HEK293 (cell line): ENCODE measurements at regions not wholly inside any gene's neighbourhood (a gene's known extent, or its start where the extent isn't known, plus 50 kb on each side); places are given as distances from the start of the nearest gene placed in this dataset.

ENCODE experiments used
- CTCF ChIA-PET: fragments of 350-600 bp; formaldehyde crosslinking; extraction: SDS; loops from one replicate; lab custom pipeline; 2021; ENCODE audit warnings: antibody characterized with exemption; lab: Yijun Ruan, JAX
- POLR2A ChIA-PET: fragments of 300-600 bp; formaldehyde crosslinking; extraction: SDS; loops from one replicate; lab custom pipeline; 2020; ENCODE audit warnings: antibody characterized with exemption, inconsistent platforms; lab: Yijun Ruan, JAX
- H3K27ac ChIP-seq: fragments of 200-500 bp; sonication (Bioruptor generic); 2 replicates; pipeline ENCODE4 v1.5.1; 2014; ENCODE audit warnings: low read depth, low read length, control low read depth, inconsistent platforms; ENCODE audit errors: extremely low read depth
- H3K36me3 ChIP-seq, 2 experiments: fragments of 200-500 bp in 1 of 2; sonication (Bioruptor generic) in 1 of 2; 1 replicate in 1 of 2; 2 replicates in 1 of 2; pipeline ENCODE4 v1.5.1; 2014 to 2017; ENCODE audit warnings: inconsistent platforms in 2 of 2, low read length in 2 of 2; ENCODE audit not compliant: control insufficient read depth in 2 of 2, insufficient read depth in 1 of 2
- H3K4me1 ChIP-seq: fragments of 200-500 bp; sonication (Bioruptor generic); 2 replicates; pipeline ENCODE4 v1.5.1; 2014; ENCODE audit warnings: mild to moderate bottlenecking, low read length, inconsistent platforms; ENCODE audit not compliant: control insufficient read depth, insufficient read depth
- H3K4me3 ChIP-seq: 2 replicates; pipeline ENCODE4 v1.5.1; 2011; ENCODE audit warnings: low read depth, mild to moderate bottlenecking, control low read depth, low read length, moderate library complexity
- H3K9me3 ChIP-seq: fragments of 200-500 bp; sonication (Bioruptor generic); 2 replicates; pipeline ENCODE4 v1.5.1; 2014; ENCODE audit warnings: low read depth, low read length, inconsistent platforms; ENCODE audit not compliant: control insufficient read depth, insufficient read depth
- KLF8 ChIP-seq: fragments of 450-650 bp; formaldehyde crosslinking; IDR thresholded peaks from 2 replicates; pipeline ENCODE4 v1.5.1; 2016; ENCODE audit warnings: missing biosample characterization, missing genetic modification characterization
- TCF7L2 ChIP-seq: IDR thresholded peaks from 2 replicates; pipeline ENCODE4 v1.6.1; 2011; ENCODE audit warnings: low read depth, mild to moderate bottlenecking, inconsistent platforms, low read length, moderate library complexity, borderline replicate concordance
- ZBTB7A ChIP-seq: fragments of 450-650 bp; formaldehyde crosslinking; IDR thresholded peaks from 2 replicates; pipeline ENCODE4 v1.5.1; 2016; ENCODE audit warnings: low read depth, missing biosample characterization, missing genetic modification characterization
- ZBTB8A ChIP-seq: fragments of 450-650 bp; formaldehyde crosslinking; IDR thresholded peaks from 2 replicates; pipeline ENCODE4 v1.5.1; 2016; ENCODE audit warnings: missing biosample characterization, missing genetic modification characterization
- ZNF112 ChIP-seq: fragments of 450-650 bp; formaldehyde crosslinking; IDR thresholded peaks from 2 replicates; pipeline ENCODE4 v1.5.0; 2017; ENCODE audit warnings: missing biosample characterization, missing genetic modification characterization
- ZNF114 ChIP-seq: fragments of 450-650 bp; formaldehyde crosslinking; IDR thresholded peaks from 2 replicates; pipeline ENCODE4 v1.5.0; 2017; ENCODE audit warnings: missing biosample characterization, missing genetic modification characterization
- ZNF2 ChIP-seq: fragments of 450-650 bp; formaldehyde crosslinking; IDR thresholded peaks from 2 replicates; pipeline ENCODE4 v1.5.1; 2016; ENCODE audit warnings: missing biosample characterization, missing genetic modification characterization
- ZNF324 ChIP-seq: fragments of 450-650 bp; formaldehyde crosslinking; IDR thresholded peaks from 2 replicates; pipeline ENCODE4 v1.5.1; 2016; ENCODE audit warnings: missing biosample characterization, missing genetic modification characterization
- ZNF548 ChIP-seq: fragments of 450-650 bp; formaldehyde crosslinking; IDR thresholded peaks from 2 replicates; pipeline ENCODE4 v1.5.1; 2016; ENCODE audit warnings: missing biosample characterization, missing genetic modification characterization
- ZNF555 ChIP-seq: fragments of 450-650 bp; formaldehyde crosslinking; conservative IDR thresholded peaks from 2 replicates; pipeline ENCODE4 v1.5.1; 2017; ENCODE audit warnings: missing biosample characterization, mild to moderate bottlenecking, missing genetic modification characterization, inconsistent platforms
- ZNF624 ChIP-seq: fragments of 450-650 bp; formaldehyde crosslinking; IDR thresholded peaks from 2 replicates; pipeline ENCODE4 v1.5.1; 2017; ENCODE audit warnings: missing biosample characterization, missing genetic modification characterization
- ZNF626 ChIP-seq: fragments of 450-650 bp; sonication (Bioruptor Pico); formaldehyde crosslinking; IDR thresholded peaks from 2 replicates; pipeline ENCODE4 v1.5.1; 2018; ENCODE audit warnings: missing biosample characterization, missing genetic modification characterization, inconsistent platforms
- ZNF654 ChIP-seq: fragments of 450-650 bp; formaldehyde crosslinking; IDR thresholded peaks from 2 replicates; pipeline ENCODE4 v1.5.1; 2016; ENCODE audit warnings: low read depth, missing biosample characterization, missing genetic modification characterization
- ZNF747 ChIP-seq: fragments of 450-650 bp; formaldehyde crosslinking; IDR thresholded peaks from 2 replicates; pipeline ENCODE4 v1.5.1; 2016; ENCODE audit warnings: missing biosample characterization, missing genetic modification characterization
- ZNF785 ChIP-seq: fragments of 450-650 bp; formaldehyde crosslinking; IDR thresholded peaks from 2 replicates; pipeline ENCODE4 v1.5.1; 2016; ENCODE audit warnings: missing biosample characterization, missing genetic modification characterization
- ZNF792 ChIP-seq: fragments of 450-650 bp; formaldehyde crosslinking; IDR thresholded peaks from 2 replicates; pipeline ENCODE4 v1.5.1; 2016; ENCODE audit warnings: missing biosample characterization, missing genetic modification characterization
- ZNF837 ChIP-seq: fragments of 450-650 bp; formaldehyde crosslinking; IDR thresholded peaks from 2 replicates; pipeline ENCODE4 v1.5.1; 2016; ENCODE audit warnings: missing biosample characterization, missing genetic modification characterization
- ZNF843 ChIP-seq: fragments of 450-650 bp; formaldehyde crosslinking; IDR thresholded peaks from 2 replicates; pipeline ENCODE4 v1.5.1; 2016; ENCODE audit warnings: missing biosample characterization, missing genetic modification characterization
- ZSCAN16 ChIP-seq: fragments of 450-650 bp; formaldehyde crosslinking; IDR thresholded peaks from 2 replicates; pipeline ENCODE4 v1.5.1; 2016; ENCODE audit warnings: missing biosample characterization, missing genetic modification characterization
- TF ChIP-seq, protein P1 (sequence below): fragments of 450-650 bp; formaldehyde crosslinking; IDR thresholded peaks from 2 replicates; pipeline ENCODE4 v1.5.1; 2016; ENCODE audit warnings: missing biosample characterization, missing genetic modification characterization
- TF ChIP-seq, protein P2 (sequence below): fragments of 450-650 bp; formaldehyde crosslinking; IDR thresholded peaks from 2 replicates; pipeline ENCODE4 v1.5.0; 2017; ENCODE audit warnings: missing biosample characterization, missing genetic modification characterization, borderline replicate concordance
- TF ChIP-seq, protein P3 (sequence below): fragments of 450-650 bp; formaldehyde crosslinking; IDR thresholded peaks from 2 replicates; pipeline ENCODE4 v1.5.1; 2017; ENCODE audit warnings: missing biosample characterization, missing genetic modification characterization
- TF ChIP-seq, protein P4 (sequence below): fragments of 450-650 bp; formaldehyde crosslinking; IDR thresholded peaks from 2 replicates; pipeline ENCODE4 v1.5.1; 2016; ENCODE audit warnings: missing biosample characterization, missing genetic modification characterization

DNA sequence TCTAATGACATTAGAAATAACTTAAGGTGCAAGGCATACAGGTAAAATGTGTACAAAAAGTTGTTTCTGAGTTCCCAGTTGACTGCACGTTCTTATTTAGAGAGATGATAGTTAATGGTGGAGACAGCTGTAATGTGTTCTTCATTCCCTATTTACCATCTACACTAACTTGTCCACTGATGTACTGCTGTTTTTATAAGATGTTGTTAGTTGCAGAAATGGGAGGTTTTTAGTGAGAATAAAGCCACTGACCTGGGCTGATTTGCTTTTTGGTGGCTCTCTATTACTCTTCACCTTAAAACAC lies 122.9 kb upstream of the LYPLAL1 start:
- TF ChIP-seq, protein P1, sequence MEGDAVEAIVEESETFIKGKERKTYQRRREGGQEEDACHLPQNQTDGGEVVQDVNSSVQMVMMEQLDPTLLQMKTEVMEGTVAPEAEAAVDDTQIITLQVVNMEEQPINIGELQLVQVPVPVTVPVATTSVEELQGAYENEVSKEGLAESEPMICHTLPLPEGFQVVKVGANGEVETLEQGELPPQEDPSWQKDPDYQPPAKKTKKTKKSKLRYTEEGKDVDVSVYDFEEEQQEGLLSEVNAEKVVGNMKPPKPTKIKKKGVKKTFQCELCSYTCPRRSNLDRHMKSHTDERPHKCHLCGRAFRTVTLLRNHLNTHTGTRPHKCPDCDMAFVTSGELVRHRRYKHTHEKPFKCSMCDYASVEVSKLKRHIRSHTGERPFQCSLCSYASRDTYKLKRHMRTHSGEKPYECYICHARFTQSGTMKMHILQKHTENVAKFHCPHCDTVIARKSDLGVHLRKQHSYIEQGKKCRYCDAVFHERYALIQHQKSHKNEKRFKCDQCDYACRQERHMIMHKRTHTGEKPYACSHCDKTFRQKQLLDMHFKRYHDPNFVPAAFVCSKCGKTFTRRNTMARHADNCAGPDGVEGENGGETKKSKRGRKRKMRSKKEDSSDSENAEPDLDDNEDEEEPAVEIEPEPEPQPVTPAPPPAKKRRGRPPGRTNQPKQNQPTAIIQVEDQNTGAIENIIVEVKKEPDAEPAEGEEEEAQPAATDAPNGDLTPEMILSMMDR (tag by site-specific recombination): no peak
- no peak for TF ChIP-seq ZNF112 (tag by site-specific recombination)
- TF ChIP-seq, protein P2, sequence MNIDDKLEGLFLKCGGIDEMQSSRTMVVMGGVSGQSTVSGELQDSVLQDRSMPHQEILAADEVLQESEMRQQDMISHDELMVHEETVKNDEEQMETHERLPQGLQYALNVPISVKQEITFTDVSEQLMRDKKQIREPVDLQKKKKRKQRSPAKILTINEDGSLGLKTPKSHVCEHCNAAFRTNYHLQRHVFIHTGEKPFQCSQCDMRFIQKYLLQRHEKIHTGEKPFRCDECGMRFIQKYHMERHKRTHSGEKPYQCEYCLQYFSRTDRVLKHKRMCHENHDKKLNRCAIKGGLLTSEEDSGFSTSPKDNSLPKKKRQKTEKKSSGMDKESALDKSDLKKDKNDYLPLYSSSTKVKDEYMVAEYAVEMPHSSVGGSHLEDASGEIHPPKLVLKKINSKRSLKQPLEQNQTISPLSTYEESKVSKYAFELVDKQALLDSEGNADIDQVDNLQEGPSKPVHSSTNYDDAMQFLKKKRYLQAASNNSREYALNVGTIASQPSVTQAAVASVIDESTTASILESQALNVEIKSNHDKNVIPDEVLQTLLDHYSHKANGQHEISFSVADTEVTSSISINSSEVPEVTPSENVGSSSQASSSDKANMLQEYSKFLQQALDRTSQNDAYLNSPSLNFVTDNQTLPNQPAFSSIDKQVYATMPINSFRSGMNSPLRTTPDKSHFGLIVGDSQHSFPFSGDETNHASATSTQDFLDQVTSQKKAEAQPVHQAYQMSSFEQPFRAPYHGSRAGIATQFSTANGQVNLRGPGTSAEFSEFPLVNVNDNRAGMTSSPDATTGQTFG: no peak
- no peak for TF ChIP-seq ZNF747 (tag by site-specific recombination)
- no peak for TF ChIP-seq ZNF548
- TF ChIP-seq, all 188 proteins: peak for 0
- no peaks in the 10 kb centered on the region for H3K36me3 ChIP-seq
- H3K27ac ChIP-seq: no peak overlapping the region

DNA sequence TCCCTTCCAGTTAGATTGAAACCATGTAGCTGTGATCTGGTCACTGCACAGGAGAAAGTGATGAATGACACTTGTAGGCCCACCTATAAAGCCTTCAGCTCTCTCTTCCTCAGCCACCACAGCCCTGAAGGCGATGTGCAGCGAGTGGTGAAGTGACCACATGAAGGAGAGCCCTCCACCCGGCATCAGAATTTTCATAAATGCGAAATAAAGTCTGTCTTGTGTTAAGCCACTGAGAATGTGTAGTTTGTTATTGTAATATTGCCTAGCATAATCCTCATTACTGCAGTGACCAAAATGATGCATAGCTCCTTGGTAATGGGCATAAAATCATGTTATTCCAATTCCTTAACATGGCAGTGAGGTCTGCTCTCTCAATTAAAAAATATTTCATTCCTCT lies 122.1 kb upstream of the LYPLAL1 start:
- TF ChIP-seq ZNF654 (tag by site-specific recombination) (no peak), ZNF785 (tag by site-specific recombination) (no peak), ZNF624 (tag by site-specific recombination) (no peak), ZNF555 (tag by site-specific recombination) (no peak), ZSCAN16 (tag by site-specific recombination) (no peak), ZNF792 (tag by site-specific recombination) (no peak), ZNF2 (no peak), ZBTB8A (no peak), KLF8 (tag by site-specific recombination) (no peak), ZNF626 (tag by site-specific recombination) (no peak), ZNF837 (no peak), ZNF114 (tag by site-specific recombination) (no peak), ZNF843 (tag by site-specific recombination) (no peak), ZBTB7A (tag by site-specific recombination) (no peak), ZNF324 (tag by site-specific recombination) (no peak), TCF7L2 (no peak)
- TF ChIP-seq, protein P3, sequence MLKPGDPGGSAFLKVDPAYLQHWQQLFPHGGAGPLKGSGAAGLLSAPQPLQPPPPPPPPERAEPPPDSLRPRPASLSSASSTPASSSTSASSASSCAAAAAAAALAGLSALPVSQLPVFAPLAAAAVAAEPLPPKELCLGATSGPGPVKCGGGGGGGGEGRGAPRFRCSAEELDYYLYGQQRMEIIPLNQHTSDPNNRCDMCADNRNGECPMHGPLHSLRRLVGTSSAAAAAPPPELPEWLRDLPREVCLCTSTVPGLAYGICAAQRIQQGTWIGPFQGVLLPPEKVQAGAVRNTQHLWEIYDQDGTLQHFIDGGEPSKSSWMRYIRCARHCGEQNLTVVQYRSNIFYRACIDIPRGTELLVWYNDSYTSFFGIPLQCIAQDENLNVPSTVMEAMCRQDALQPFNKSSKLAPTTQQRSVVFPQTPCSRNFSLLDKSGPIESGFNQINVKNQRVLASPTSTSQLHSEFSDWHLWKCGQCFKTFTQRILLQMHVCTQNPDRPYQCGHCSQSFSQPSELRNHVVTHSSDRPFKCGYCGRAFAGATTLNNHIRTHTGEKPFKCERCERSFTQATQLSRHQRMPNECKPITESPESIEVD (tag by site-specific recombination): no peak
- TF ChIP-seq, protein P2: no peak
- TF ChIP-seq, protein P4, sequence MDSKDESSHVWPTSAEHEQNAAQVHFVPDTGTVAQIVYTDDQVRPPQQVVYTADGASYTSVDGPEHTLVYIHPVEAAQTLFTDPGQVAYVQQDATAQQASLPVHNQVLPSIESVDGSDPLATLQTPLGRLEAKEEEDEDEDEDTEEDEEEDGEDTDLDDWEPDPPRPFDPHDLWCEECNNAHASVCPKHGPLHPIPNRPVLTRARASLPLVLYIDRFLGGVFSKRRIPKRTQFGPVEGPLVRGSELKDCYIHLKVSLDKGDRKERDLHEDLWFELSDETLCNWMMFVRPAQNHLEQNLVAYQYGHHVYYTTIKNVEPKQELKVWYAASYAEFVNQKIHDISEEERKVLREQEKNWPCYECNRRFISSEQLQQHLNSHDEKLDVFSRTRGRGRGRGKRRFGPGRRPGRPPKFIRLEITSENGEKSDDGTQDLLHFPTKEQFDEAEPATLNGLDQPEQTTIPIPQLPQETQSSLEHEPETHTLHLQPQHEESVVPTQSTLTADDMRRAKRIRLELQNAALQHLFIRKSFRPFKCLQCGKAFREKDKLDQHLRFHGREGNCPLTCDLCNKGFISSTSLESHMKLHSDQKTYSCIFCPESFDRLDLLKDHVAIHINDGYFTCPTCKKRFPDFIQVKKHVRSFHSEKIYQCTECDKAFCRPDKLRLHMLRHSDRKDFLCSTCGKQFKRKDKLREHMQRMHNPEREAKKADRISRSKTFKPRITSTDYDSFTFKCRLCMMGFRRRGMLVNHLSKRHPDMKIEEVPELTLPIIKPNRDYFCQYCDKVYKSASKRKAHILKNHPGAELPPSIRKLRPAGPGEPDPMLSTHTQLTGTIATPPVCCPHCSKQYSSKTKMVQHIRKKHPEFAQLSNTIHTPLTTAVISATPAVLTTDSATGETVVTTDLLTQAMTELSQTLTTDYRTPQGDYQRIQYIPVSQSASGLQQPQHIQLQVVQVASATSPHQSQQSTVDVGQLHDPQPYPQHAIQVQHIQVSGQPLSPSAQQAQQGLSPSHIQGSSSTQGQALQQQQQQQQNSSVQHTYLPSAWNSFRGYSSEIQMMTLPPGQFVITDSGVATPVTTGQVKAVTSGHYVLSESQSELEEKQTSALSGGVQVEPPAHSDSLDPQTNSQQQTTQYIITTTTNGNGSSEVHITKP (tag by site-specific recombination): no peak
- Histone ChIP-seq H3K4me3 (no peak overlapping the region), H3K9me3 (no peaks in the 10 kb centered on the region), H3K27ac (no peak overlapping the region), H3K36me3 (no peaks in the 10 kb centered on the region), H3K4me1 (no peaks in the 10 kb centered on the region)
- ChIA-PET POLR2A (no interaction called here), CTCF (interaction anchor here (0.7 kb wide), 1 partner anchor 356 kb away, joined by 3 read pairs; no protein-coding TSS in a partner anchor)

More for the DNA sequence above, 122.9 kb upstream of the LYPLAL1 start:
- CTCF ChIA-PET: no interaction called here
- Histone ChIP-seq H3K4me1 (no peaks in the 10 kb centered on the region), H3K9me3 (no peaks in the 10 kb centered on the region), H3K4me3 (no peak overlapping the region)
- POLR2A ChIA-PET: no interaction called here
